ENCODE measurements at regions not wholly inside any gene's neighbourhood (a gene's known extent, or its start where the extent isn't known, plus 50 kb on each side); places are given as distances from the start of the nearest gene placed in this dataset.
"Not testable (repeated sequence)": the region's sequence is repeated elsewhere in the genome, so short reads cannot be mapped to it uniquely, and the experiment has no call there.

- H3K27ac Mint-ChIP-seq; H3K9me3 Mint-ChIP-seq; H3K4me3 Mint-ChIP-seq; H3K27me3 Mint-ChIP-seq (ENCODE audit: insufficient read depth); H3K4me1 Mint-ChIP-seq (ENCODE audit: low read depth); DNase-seq; H3K36me3 Mint-ChIP-seq (ENCODE audit: low read depth): not testable (repeated sequence)
Measured at GRCh38 chr2:91520523-91520922, 2829.1 kb downstream of the RPIA start.

GRCh38 chr2:91520972-91521535 is 2829.6 kb downstream of the RPIA start:
- H3K27ac Mint-ChIP-seq; DNase-seq; H3K4me3 Mint-ChIP-seq; H3K4me1 Mint-ChIP-seq (ENCODE audit: low read depth); H3K36me3 Mint-ChIP-seq (ENCODE audit: low read depth); H3K27me3 Mint-ChIP-seq (ENCODE audit: insufficient read depth); H3K9me3 Mint-ChIP-seq: not testable (repeated sequence)

- H3K27me3 Mint-ChIP-seq (ENCODE audit: insufficient read depth); H3K4me3 Mint-ChIP-seq: not testable (repeated sequence)
Measured at GRCh38 chr2:91521944-91522343, 2830.5 kb downstream of the RPIA start.

GRCh38 chr2:91522877-91523276 is 2831.4 kb downstream of the RPIA start:
- H3K4me1 Mint-ChIP-seq (ENCODE audit: low read depth); H3K36me3 Mint-ChIP-seq (ENCODE audit: low read depth); H3K4me3 Mint-ChIP-seq; H3K27me3 Mint-ChIP-seq (ENCODE audit: insufficient read depth); DNase-seq; H3K27ac Mint-ChIP-seq; H3K9me3 Mint-ChIP-seq: not testable (repeated sequence)

More at GRCh38 chr2:91521944-91522343, 2830.5 kb downstream of the RPIA start:
- not testable (repeated sequence) for H3K27ac Mint-ChIP-seq; H3K36me3 Mint-ChIP-seq (ENCODE audit: low read depth); H3K4me1 Mint-ChIP-seq (ENCODE audit: low read depth); H3K9me3 Mint-ChIP-seq; DNase-seq

GRCh38 chr2:91523751-91524150 is 2832.3 kb downstream of the RPIA start:
- DNase-seq; H3K9me3 Mint-ChIP-seq; H3K27me3 Mint-ChIP-seq (ENCODE audit: insufficient read depth); H3K4me3 Mint-ChIP-seq; H3K27ac Mint-ChIP-seq; H3K4me1 Mint-ChIP-seq (ENCODE audit: low read depth); H3K36me3 Mint-ChIP-seq (ENCODE audit: low read depth): not testable (repeated sequence)

GRCh38 chr2:91525587-91525986 is 2834.1 kb downstream of the RPIA start:
- not testable (repeated sequence) for H3K4me3 Mint-ChIP-seq; H3K27me3 Mint-ChIP-seq (ENCODE audit: insufficient read depth); H3K27ac Mint-ChIP-seq; H3K4me1 Mint-ChIP-seq (ENCODE audit: low read depth); DNase-seq; H3K36me3 Mint-ChIP-seq (ENCODE audit: low read depth); H3K9me3 Mint-ChIP-seq

GRCh38 chr2:91526083-91526482 is 2834.6 kb downstream of the RPIA start:
- not testable (repeated sequence) for H3K27me3 Mint-ChIP-seq (ENCODE audit: insufficient read depth); H3K4me3 Mint-ChIP-seq; DNase-seq; H3K9me3 Mint-ChIP-seq; H3K4me1 Mint-ChIP-seq (ENCODE audit: low read depth); H3K36me3 Mint-ChIP-seq (ENCODE audit: low read depth); H3K27ac Mint-ChIP-seq

- H3K4me3 Mint-ChIP-seq; H3K9me3 Mint-ChIP-seq; H3K4me1 Mint-ChIP-seq (ENCODE audit: low read depth); H3K36me3 Mint-ChIP-seq (ENCODE audit: low read depth); H3K27ac Mint-ChIP-seq; DNase-seq; H3K27me3 Mint-ChIP-seq (ENCODE audit: insufficient read depth): not testable (repeated sequence)
Measured at GRCh38 chr2:91527056-91527455, 2835.6 kb downstream of the RPIA start.

GRCh38 chr2:91527491-91528031 is 2836.1 kb downstream of the RPIA start:
- H3K9me3 Mint-ChIP-seq; H3K27me3 Mint-ChIP-seq (ENCODE audit: insufficient read depth); H3K4me1 Mint-ChIP-seq (ENCODE audit: low read depth); H3K4me3 Mint-ChIP-seq; H3K36me3 Mint-ChIP-seq (ENCODE audit: low read depth); H3K27ac Mint-ChIP-seq; DNase-seq: not testable (repeated sequence)

GRCh38 chr2:91528361-91528760 is 2836.9 kb downstream of the RPIA start:
- not testable (repeated sequence) for H3K9me3 Mint-ChIP-seq; H3K27me3 Mint-ChIP-seq (ENCODE audit: insufficient read depth); H3K4me3 Mint-ChIP-seq; H3K27ac Mint-ChIP-seq; DNase-seq; H3K36me3 Mint-ChIP-seq (ENCODE audit: low read depth); H3K4me1 Mint-ChIP-seq (ENCODE audit: low read depth)

GRCh38 chr2:91536109-91536508 is 2844.6 kb downstream of the RPIA start:
- not testable (repeated sequence) for DNase-seq; H3K4me3 Mint-ChIP-seq; H3K4me1 Mint-ChIP-seq (ENCODE audit: low read depth); H3K9me3 Mint-ChIP-seq; H3K27ac Mint-ChIP-seq; H3K27me3 Mint-ChIP-seq (ENCODE audit: insufficient read depth); H3K36me3 Mint-ChIP-seq (ENCODE audit: low read depth)

GRCh38 chr2:91536549-91537263 is 2845.2 kb downstream of the RPIA start:
- H3K9me3 Mint-ChIP-seq; H3K27me3 Mint-ChIP-seq (ENCODE audit: insufficient read depth); H3K27ac Mint-ChIP-seq: not testable (repeated sequence)

GRCh38 chr2:91549316-91549715 is 2857.8 kb downstream of the RPIA start:
- not testable (repeated sequence) for H3K36me3 Mint-ChIP-seq (ENCODE audit: low read depth); H3K9me3 Mint-ChIP-seq; DNase-seq; H3K27me3 Mint-ChIP-seq (ENCODE audit: insufficient read depth); H3K27ac Mint-ChIP-seq; H3K4me3 Mint-ChIP-seq; H3K4me1 Mint-ChIP-seq (ENCODE audit: low read depth)

More at GRCh38 chr2:91536549-91537263, 2845.2 kb downstream of the RPIA start:
- H3K36me3 Mint-ChIP-seq (ENCODE audit: low read depth); H3K4me3 Mint-ChIP-seq; H3K4me1 Mint-ChIP-seq (ENCODE audit: low read depth); DNase-seq: not testable (repeated sequence)

- not testable (repeated sequence) for H3K27ac Mint-ChIP-seq; H3K4me1 Mint-ChIP-seq (ENCODE audit: low read depth); H3K36me3 Mint-ChIP-seq (ENCODE audit: low read depth); H3K4me3 Mint-ChIP-seq; H3K27me3 Mint-ChIP-seq (ENCODE audit: insufficient read depth); DNase-seq
- peaks cover 20% of the 10 kb centered on the region for H3K9me3 Mint-ChIP-seq
Measured at GRCh38 chr2:91558234-91558633, 2866.8 kb downstream of the RPIA start.

Data from HFFc6 (cell line).